Loucy (cell line): ENCODE measurements at regions not wholly inside any gene's neighbourhood (a gene's known extent, or its start where the extent isn't known, plus 50 kb on each side); places are given as distances from the start of the nearest gene placed in this dataset.

ENCODE experiments used
- H2AFZ ChIP-seq: fragments of 200-600 bp; sonication (generic); 2 replicates; pipeline ENCODE4 v1.6.0; 2016; ENCODE audit warnings: antibody characterized with exemption, mild to moderate bottlenecking, low read length, moderate library complexity
- H3F3A ChIP-seq: fragments of 200-600 bp; 2 replicates; pipeline ENCODE4 v1.6.0; 2016; ENCODE audit warnings: antibody characterized with exemption, low read depth, mild to moderate bottlenecking
- H3K27me3 ChIP-seq: fragments of 200-600 bp; sonication (generic); 2 replicates; pipeline ENCODE4 v1.6.1; 2014; ENCODE audit warnings: low read length, mild to moderate bottlenecking; ENCODE audit not compliant: insufficient read depth, poor library complexity, severe bottlenecking
- H3K36me3 ChIP-seq: fragments of 200-600 bp; sonication (generic); 2 replicates; pipeline ENCODE4 v1.6.1; 2016; ENCODE audit warnings: low read length; ENCODE audit not compliant: insufficient read depth
- H3K4me1 ChIP-seq: fragments of 200-600 bp; sonication (generic); 2 replicates; pipeline ENCODE4 v1.5.1; 2014; ENCODE audit warnings: low read length, mild to moderate bottlenecking; ENCODE audit not compliant: insufficient read depth, poor library complexity, severe bottlenecking
- H3K4me2 ChIP-seq: fragments of 200-600 bp; sonication (generic); 2 replicates; pipeline ENCODE4 v1.6.0; 2014; ENCODE audit warnings: antibody characterized with exemption, low read length, low read depth, mild to moderate bottlenecking; ENCODE audit not compliant: poor library complexity, severe bottlenecking
- H3K4me3 ChIP-seq: fragments of 200-600 bp; sonication (generic); 2 replicates; pipeline ENCODE4 v1.5.1; 2014; ENCODE audit warnings: low read length, mild to moderate bottlenecking, mixed read lengths; ENCODE audit not compliant: poor library complexity, severe bottlenecking
- H3K79me2 ChIP-seq: fragments of 200-600 bp; sonication (generic); 2 replicates; pipeline ENCODE4 v1.6.1; 2014; ENCODE audit warnings: low read length; ENCODE audit not compliant: insufficient read depth
- H3K9ac ChIP-seq: fragments of 200-600 bp; sonication (generic); 2 replicates; pipeline ENCODE4 v1.6.0; 2014; ENCODE audit warnings: mild to moderate bottlenecking, low read depth, low read length, moderate library complexity; ENCODE audit not compliant: poor library complexity, severe bottlenecking
- H3K9me2 ChIP-seq: fragments of 200-600 bp; sonication (generic); replicated peaks from 2 replicates; pipeline ENCODE4 v1.6.1; 2016; ENCODE audit warnings: low read depth, low read length, mixed read lengths
- H3K9me3 ChIP-seq: fragments of 200-600 bp; sonication (generic); 2 replicates; pipeline ENCODE4 v1.6.1; 2014; ENCODE audit warnings: mild to moderate bottlenecking, antibody characterized with exemption, low read length, low read depth; ENCODE audit not compliant: insufficient read depth
- H4K20me1 ChIP-seq: fragments of 200-600 bp; sonication (generic); 2 replicates; pipeline ENCODE4 v1.6.0; 2014; ENCODE audit warnings: antibody characterized with exemption, low read length, mild to moderate bottlenecking; ENCODE audit not compliant: insufficient read depth, poor library complexity, severe bottlenecking
- CTCF ChIP-seq: fragments of 200-600 bp; sonication (generic); conservative IDR thresholded peaks from 2 replicates; pipeline ENCODE4 v1.5.1; 2014; ENCODE audit warnings: mild to moderate bottlenecking, antibody characterized with exemption, low read length
- EZH2phosphoT487 ChIP-seq: fragments of 200-600 bp; IDR thresholded peaks from 2 replicates; pipeline ENCODE4 v1.6.1; 2018; ENCODE audit warnings: antibody characterized with exemption, mild to moderate bottlenecking, moderate library complexity, borderline replicate concordance

DNA sequence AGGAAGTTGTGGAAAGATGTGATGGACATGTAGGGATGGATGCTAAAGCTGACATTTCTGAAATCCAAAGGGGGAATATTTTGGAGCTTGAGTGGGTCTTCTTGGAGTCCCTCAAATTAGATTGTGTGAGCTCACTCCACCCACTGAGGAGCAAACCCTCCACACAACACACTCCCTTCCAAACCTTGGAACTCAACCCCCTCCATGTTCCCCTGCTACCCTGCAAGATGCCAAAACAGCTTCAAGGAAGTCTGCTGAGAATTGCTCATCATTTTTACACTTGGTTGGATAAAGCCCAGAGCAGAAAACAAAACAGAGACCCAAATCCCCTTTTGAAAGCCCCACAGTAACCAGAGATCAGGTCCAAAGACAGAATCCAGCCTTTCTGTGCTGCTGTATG is 103.3 kb upstream of the ERCC4 start:
- Histone ChIP-seq H3K4me3 (no peak overlapping the region), H3K27me3 (no peaks in the 10 kb centered on the region), H4K20me1 (no peaks in the 10 kb centered on the region), H3K9ac (no peak overlapping the region), H2AFZ (no peak overlapping the region), H3F3A (no peaks in the 10 kb centered on the region), H3K79me2 (no peaks in the 10 kb centered on the region), H3K4me1 (no peaks in the 10 kb centered on the region), H3K4me2 (no peak overlapping the region), H3K9me3 (no peaks in the 10 kb centered on the region), H3K9me2 (no peaks in the 10 kb centered on the region), H3K36me3 (no peaks in the 10 kb centered on the region)
- no peak for TF ChIP-seq CTCF
- TF ChIP-seq EZH2phosphoT487 = no peak

DNA sequence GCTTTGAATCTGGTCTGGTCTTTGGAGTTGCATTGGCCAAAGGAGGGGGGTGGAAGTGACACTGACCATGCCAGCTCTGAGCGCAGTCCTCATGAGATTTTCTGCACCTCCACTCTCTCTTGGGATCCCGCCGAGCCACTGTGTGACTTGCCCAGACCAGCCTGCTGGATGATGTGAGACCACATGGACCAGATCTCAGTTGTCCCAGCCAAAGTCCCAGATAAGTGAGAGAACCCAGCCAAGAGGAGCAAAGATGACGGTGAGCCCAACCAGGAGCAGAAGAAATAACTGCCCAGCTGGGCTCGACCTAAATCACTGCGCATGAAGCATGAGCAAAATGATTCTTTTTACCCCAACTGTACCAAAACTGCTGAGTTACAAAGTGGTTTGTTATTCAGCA is 96.5 kb upstream of the ERCC4 start:
- no peaks in the 10 kb centered on the region for H4K20me1 ChIP-seq
- no peaks in the 10 kb centered on the region for H3K9me3 ChIP-seq

DNA sequence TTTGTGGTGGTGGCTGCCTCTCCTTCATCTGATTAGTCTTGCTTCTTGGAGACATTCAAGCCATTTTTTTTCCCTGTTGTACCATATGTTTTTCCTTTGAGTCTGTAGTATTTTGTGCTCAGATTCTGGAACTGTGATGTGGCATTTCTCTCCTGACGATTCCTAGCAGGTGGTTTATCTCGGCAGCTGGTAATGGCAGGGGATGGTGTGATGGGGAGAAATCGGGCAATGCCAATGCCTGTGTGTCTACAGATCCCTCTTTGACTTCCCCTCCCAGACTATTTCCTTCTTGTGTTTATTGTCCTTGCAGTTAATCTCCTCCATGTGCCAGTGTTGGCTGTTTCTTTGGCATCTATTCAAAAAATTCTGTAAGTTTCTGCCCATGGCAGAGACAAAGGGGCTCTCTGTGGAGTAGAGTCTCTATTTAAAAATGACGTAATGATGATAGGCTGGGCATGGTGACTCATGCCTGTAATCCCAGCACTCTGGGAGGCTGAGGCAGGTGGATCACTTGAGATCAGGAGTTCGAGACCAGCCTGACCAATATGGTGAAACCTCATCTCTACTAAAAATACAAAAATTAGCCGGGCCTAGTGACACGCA is 90.2 kb upstream of the ERCC4 start:
- H3F3A ChIP-seq = no peaks in the 10 kb centered on the region
- TF ChIP-seq CTCF = no peak
- TF ChIP-seq EZH2phosphoT487 = no peak
- no peaks in the 10 kb centered on the region for H3K79me2 ChIP-seq
- no peaks in the 10 kb centered on the region for H4K20me1 ChIP-seq
- no peaks in the 10 kb centered on the region for H3K36me3 ChIP-seq
- no peak overlapping the region for H3K9ac ChIP-seq
- no peak overlapping the region for H3K4me3 ChIP-seq
- H2AFZ ChIP-seq = no peak overlapping the region
- H3K4me2 ChIP-seq = no peak overlapping the region
- H3K9me2 ChIP-seq = no peaks in the 10 kb centered on the region
- no peaks in the 10 kb centered on the region for H3K27me3 ChIP-seq
- H3K4me1 ChIP-seq = no peaks in the 10 kb centered on the region
- no peaks in the 10 kb centered on the region for H3K9me3 ChIP-seq

More for the DNA sequence above, 96.5 kb upstream of the ERCC4 start:
- Histone ChIP-seq H3F3A (no peaks in the 10 kb centered on the region), H3K79me2 (no peaks in the 10 kb centered on the region), H2AFZ (no peak overlapping the region), H3K27me3 (no peaks in the 10 kb centered on the region), H3K36me3 (no peaks in the 10 kb centered on the region), H3K9me2 (no peaks in the 10 kb centered on the region), H3K4me3 (no peak overlapping the region), H3K4me2 (no peak overlapping the region), H3K4me1 (no peaks in the 10 kb centered on the region), H3K9ac (no peak overlapping the region)
- no peak for TF ChIP-seq CTCF
- no peak for TF ChIP-seq EZH2phosphoT487
